HCT116 (cell line): ENCODE measurements at regions not wholly inside any gene's neighbourhood (a gene's known extent, or its start where the extent isn't known, plus 50 kb on each side); places are given as distances from the start of the nearest gene placed in this dataset.

ENCODE experiments used
- ATAC-seq: fragments of 200-7000 bp; cut with Tn5 transposase; 2 replicates; pipeline ENCODE4 v1.9.1; 2020; ENCODE audit warnings: mild to moderate bottlenecking, moderate library complexity
- BruUV-seq: library from RNA; stranded (reverse); fragments of 400-500 nt; replicated peaks from 2 replicates; lab custom pipeline; 2021; lab: Mats Ljungman, UMichigan
- CTCF ChIA-PET: fragments of 300-600 bp; sonication (Branson Sonifier 250); formaldehyde crosslinking; loops from one replicate; lab custom pipeline; 2021; ENCODE audit warnings: antibody characterized with exemption; lab: Charles Lee
- POLR2A ChIA-PET: fragments of 300-600, 350-600 bp; sonication (Branson Sonifier 250); formaldehyde crosslinking; loops from one replicate; lab custom pipeline; 2021; ENCODE audit warnings: antibody characterized with exemption; lab: Charles Lee
- RAD21 ChIA-PET, 2 experiments: fragments of 300-600 bp; sonication (Branson Sonifier 250); formaldehyde crosslinking; loops; one replicate each; lab custom pipeline; 2023; ENCODE audit warnings: low total read pairs in 2 of 2; ENCODE audit not compliant: uncharacterized antibody in 2 of 2, unreplicated experiment in 2 of 2, low non-redundant PET in 1 of 2; lab: Charles Lee
- DNase-seq: peaks from one replicate; pipeline ENCODE4 v3.0.0-alpha.2; 2010; ENCODE audit warnings: low read depth, low spot score
- H2AFZ ChIP-seq: fragments of 200-600 bp; shearing (Covaris generic), sonication (generic); 2 replicates; pipeline ENCODE4 v1.6.1; 2017; ENCODE audit warnings: low read depth, mixed run types, mixed read lengths, antibody characterized with exemption, low read length; ENCODE audit not compliant: poor library complexity, severe bottlenecking
- H3K27ac ChIP-seq: 2 replicates; pipeline ENCODE4 v1.5.1; 2012; ENCODE audit warnings: low read depth, low read length
- H3K27me3 ChIP-seq: fragments of 200-600 bp; sonication (generic); 2 replicates; pipeline ENCODE4 v1.6.1; 2016; ENCODE audit warnings: mixed run types, low read length, mixed read lengths; ENCODE audit not compliant: insufficient read depth
- H3K36me3 ChIP-seq, 2 experiments: fragments of 200-500 bp in 1 of 2; fragments of 200-600 bp in 1 of 2; sonication (Bioruptor generic) in 1 of 2; sonication (generic) in 1 of 2; 2 replicates each; pipeline versions ENCODE4 v1.5.1 to v1.6.1; 2014 to 2016; ENCODE audit warnings: low read length in 2 of 2, inconsistent platforms in 1 of 2, mixed read lengths in 1 of 2, mixed run types in 1 of 2; ENCODE audit not compliant: insufficient read depth in 2 of 2, control insufficient read depth in 1 of 2
- H3K4me1 ChIP-seq, 2 experiments: fragments of 200-600 bp in 1 of 2; sonication (generic) in 1 of 2; 2 replicates each; pipeline versions ENCODE4 v1.5.1 to v1.6.1; 2012 to 2017; ENCODE audit warnings: low read length in 2 of 2, inconsistent platforms in 1 of 2, mild to moderate bottlenecking in 1 of 2, mixed read lengths in 1 of 2, mixed run types in 1 of 2, moderate library complexity in 1 of 2; ENCODE audit not compliant: insufficient read depth in 2 of 2, control insufficient read depth in 1 of 2
- H3K4me2 ChIP-seq: fragments of 200-600 bp; sonication (generic); 2 replicates; pipeline ENCODE4 v1.6.1; 2017; ENCODE audit warnings: mixed run types, low read length, mixed read lengths
- H3K4me3 ChIP-seq, 2 experiments: fragments of 200-600 bp in 1 of 2; sonication (generic) in 1 of 2; replicated peaks in 1 of 2; 2 replicates each; pipeline ENCODE4 v1.5.1; 2011 to 2016; ENCODE audit warnings: low read length in 2 of 2, control low read depth in 1 of 2, low read depth in 1 of 2, mild to moderate bottlenecking in 1 of 2, mixed read lengths in 1 of 2, mixed run types in 1 of 2
- H3K79me2 ChIP-seq: fragments of 200-600 bp; sonication (generic); 2 replicates; pipeline ENCODE4 v1.6.1; 2017; ENCODE audit warnings: mild to moderate bottlenecking, mixed run types, low read length, moderate library complexity, mixed read lengths; ENCODE audit not compliant: insufficient read depth
- H3K9ac ChIP-seq: fragments of 200-600 bp; sonication (generic); 2 replicates; pipeline ENCODE4 v1.6.1; 2016; ENCODE audit warnings: low read length, mixed read lengths
- H3K9me2 ChIP-seq: fragments of 200-600 bp; sonication (generic), shearing (Covaris generic); 2 replicates; pipeline ENCODE4 v1.6.1; 2017; ENCODE audit warnings: mixed run types, mild to moderate bottlenecking, moderate library complexity; ENCODE audit not compliant: insufficient read depth
- H3K9me3 ChIP-seq, 2 experiments: fragments of 200-500 bp in 1 of 2; fragments of 200-600 bp in 1 of 2; sonication (Bioruptor generic) in 1 of 2; sonication (generic) in 1 of 2; 2 replicates each; pipeline ENCODE4 v1.6.1; 2014 to 2017; ENCODE audit warnings: low read length in 2 of 2, mixed read lengths in 2 of 2, inconsistent platforms in 1 of 2, low read depth in 1 of 2, mild to moderate bottlenecking in 1 of 2, mixed run types in 1 of 2, moderate library complexity in 1 of 2; ENCODE audit not compliant: control insufficient read depth in 1 of 2, insufficient read depth in 1 of 2
- H4K20me1 ChIP-seq: fragments of 200-600 bp; sonication (generic), shearing (Covaris generic); 2 replicates; pipeline ENCODE4 v1.6.1; 2017; ENCODE audit warnings: mixed run types, mild to moderate bottlenecking, moderate library complexity; ENCODE audit not compliant: insufficient read depth
- ATF3 ChIP-seq: IDR thresholded peaks from 2 replicates; pipeline ENCODE4 v1.6.1; 2012
- CBX3 ChIP-seq: IDR thresholded peaks from 2 replicates; pipeline ENCODE4 v1.6.1; 2012; ENCODE audit warnings: low read depth
- CTCF ChIP-seq, 3 experiments: fragments of 200-600 bp in 1 of 3; sonication (generic) in 1 of 3; IDR thresholded peaks in 2 of 3; conservative IDR thresholded peaks in 1 of 3; 2 replicates each; pipeline ENCODE4 v1.5.1; 2012 to 2017; ENCODE audit warnings: low read depth in 2 of 3, low read length in 2 of 3, antibody characterized with exemption in 1 of 3, borderline replicate concordance in 1 of 3, control low read depth in 1 of 3, mild to moderate bottlenecking in 1 of 3, mixed read lengths in 1 of 3, mixed run types in 1 of 3, moderate library complexity in 1 of 3; ENCODE audit not compliant: insufficient read depth in 1 of 3
- EGR1 ChIP-seq: IDR thresholded peaks from 2 replicates; pipeline ENCODE4 v1.6.1; 2012; ENCODE audit warnings: low read depth
- ELF1 ChIP-seq: IDR thresholded peaks from 2 replicates; pipeline ENCODE4 v1.6.1; 2012; ENCODE audit warnings: low read depth, borderline replicate concordance
- EZH2 ChIP-seq: fragments of 200-600 bp; sonication (generic); IDR thresholded peaks from 2 replicates; pipeline ENCODE4 v1.6.1; 2017; ENCODE audit warnings: antibody characterized with exemption, mixed run types
- EZH2phosphoT487 ChIP-seq: fragments of 200-600 bp; IDR thresholded peaks from 2 replicates; pipeline ENCODE4 v1.6.1; 2018; ENCODE audit warnings: antibody characterized with exemption, borderline replicate concordance
- FOSL1 ChIP-seq: IDR thresholded peaks from 2 replicates; pipeline ENCODE4 v1.6.1; 2012; ENCODE audit warnings: low read depth
- MAX ChIP-seq: IDR thresholded peaks from 2 replicates; pipeline ENCODE4 v1.6.1; 2012
- POLR2A ChIP-seq: IDR thresholded peaks from 2 replicates; pipeline ENCODE4 v1.7.0; 2011; ENCODE audit warnings: borderline replicate concordance; ENCODE audit not compliant: insufficient read depth, insufficient read length; ENCODE audit errors: extremely low read depth
- RAD21 ChIP-seq: IDR thresholded peaks from 2 replicates; pipeline ENCODE4 v1.6.1; 2012; ENCODE audit warnings: low read depth, mild to moderate bottlenecking
- REST ChIP-seq: IDR thresholded peaks from 2 replicates; pipeline ENCODE4 v1.6.1; 2012; ENCODE audit warnings: low read depth
- SP1 ChIP-seq: IDR thresholded peaks from 2 replicates; pipeline ENCODE4 v1.6.1; 2012; ENCODE audit warnings: low read depth
- SRF ChIP-seq: IDR thresholded peaks from 2 replicates; pipeline ENCODE4 v1.6.1; 2012; ENCODE audit warnings: low read depth
- TCF7L2 ChIP-seq: IDR thresholded peaks from 2 replicates; pipeline ENCODE4 v1.7.0; 2011; ENCODE audit warnings: borderline replicate concordance, inconsistent platforms; ENCODE audit not compliant: insufficient read depth, insufficient read length; ENCODE audit errors: extremely low read depth
- YY1 ChIP-seq: IDR thresholded peaks from 2 replicates; pipeline ENCODE4 v1.6.1; 2011; ENCODE audit warnings: low read length, low read depth, moderate library complexity, mild to moderate bottlenecking; ENCODE audit not compliant: insufficient replicate concordance; ENCODE audit errors: extremely low read depth
- ZBTB33 ChIP-seq: IDR thresholded peaks from 2 replicates; pipeline ENCODE4 v1.6.1; 2011; ENCODE audit warnings: mild to moderate bottlenecking, low read length, moderate library complexity; ENCODE audit not compliant: insufficient replicate concordance; ENCODE audit errors: extremely low read depth
- ZFX ChIP-seq: fragments of 450-650 bp; IDR thresholded peaks from 2 replicates; pipeline ENCODE4 v1.6.1; 2017
- ZNF274 ChIP-seq: fragments of 200-500 bp; sonication (Bioruptor generic); IDR thresholded peaks from 2 replicates; pipeline ENCODE4 v1.6.1; 2014; ENCODE audit warnings: mild to moderate bottlenecking, low read depth, low read length, inconsistent platforms
- intact Hi-C: fragments of 100-400 bp; cut with micrococcal nuclease; formaldehyde crosslinking; loops from 2 replicates; pipeline ENCODE4 v1.10.0; 2022

GRCh38 chr2:56565143-56565542 is 381.4 kb downstream of the CCDC85A start:
- H3K4me3 ChIP-seq, result no peak overlapping the region
- no peaks in the 10 kb centered on the region for H3K36me3 ChIP-seq
- no peak overlapping the region for H3K4me2 ChIP-seq
- H2AFZ ChIP-seq, result no peak overlapping the region
- no peaks in the 10 kb centered on the region for H3K79me2 ChIP-seq
- RAD21 ChIA-PET, result no interaction called here
- H4K20me1 ChIP-seq, result no peaks in the 10 kb centered on the region
- TF ChIP-seq ELF1 (no peak), EZH2 (no peak), EZH2phosphoT487 (no peak), YY1 (no peak), EGR1 (no peak), SP1 (no peak), ATF3 (no peak), POLR2A (no peak), TCF7L2 (no peak), ZFX (no peak), ZNF274 (no peak), ZBTB33 (no peak), RAD21 (no peak), REST (no peak), FOSL1 (no peak), MAX (no peak), CBX3 (no peak), SRF (no peak), CTCF (IDR thresholded peaks at IDR 0.05 in 2 of 3, conservative IDR thresholded peaks at IDR 0.05 in 1 of 3; ENCODE audit: borderline replicate concordance in 1 of 3, insufficient read depth in 1 of 3, low read depth in 2 of 3, low read length in 2 of 3) (no peak)
- POLR2A ChIA-PET, result no interaction called here
- H3K4me1 ChIP-seq, result no peaks in the 10 kb centered on the region
- ATAC-seq, result no peak
- BruUV-seq, result no TSS peak
- no peaks in the 10 kb centered on the region for H3K9me2 ChIP-seq
- H3K9ac ChIP-seq, result no peak overlapping the region
- no peaks in the 10 kb centered on the region for H3K9me3 ChIP-seq
- no peak overlapping the region for H3K27ac ChIP-seq
- CTCF ChIA-PET, result no interaction called here
- intact Hi-C loops, result no loop called here
- no peaks in the 10 kb centered on the region for H3K27me3 ChIP-seq
- DNase-seq, result no peak
